GM21528 (cell line): ENCODE measurements at regions not wholly inside any gene's neighbourhood (a gene's known extent, or its start where the extent isn't known, plus 50 kb on each side); places are given as distances from the start of the nearest gene placed in this dataset.

ENCODE experiments used
- ATAC-seq: cut with Tn5 transposase; IDR thresholded peaks from one replicate; pipeline ENCODE4 v1.9.1; 2021; ENCODE audit warnings: mild to moderate bottlenecking, moderate library complexity; ENCODE audit not compliant: unreplicated experiment, low FRiP score

GRCh38 chr14:97687944-97688630, 890.9 kb downstream of the VRK1 start:
- no peak for ATAC-seq

- no peak for ATAC-seq
Observed at GRCh38 chr14:97688631-97689336, 891.6 kb downstream of the VRK1 start.

GRCh38 chr14:97692084-97692483, 894.9 kb downstream of the VRK1 start:
- no peak for ATAC-seq

- no peak for ATAC-seq
Observed at GRCh38 chr14:97695456-97695981, 898.3 kb downstream of the VRK1 start.

- ATAC-seq, result no peak
Observed at GRCh38 chr14:97697772-97698171, 900.6 kb downstream of the VRK1 start.

GRCh38 chr14:97699026-97699425, 901.8 kb downstream of the VRK1 start:
- no peak for ATAC-seq

GRCh38 chr14:97703006-97703760, 906.0 kb downstream of the VRK1 start:
- no peak for ATAC-seq

GRCh38 chr14:97704316-97704885, 907.2 kb downstream of the VRK1 start:
- ATAC-seq, result no peak

- no peak for ATAC-seq
Observed at GRCh38 chr14:97705107-97705506, 907.9 kb downstream of the VRK1 start.

- no peak for ATAC-seq
Observed at GRCh38 chr14:97705976-97706375, 908.8 kb downstream of the VRK1 start.

- ATAC-seq, result no peak
Observed at GRCh38 chr14:97706819-97707218, 909.6 kb downstream of the VRK1 start.

- no peak for ATAC-seq
Observed at GRCh38 chr14:97707603-97708002, 910.4 kb downstream of the VRK1 start.

- ATAC-seq, result no peak
Observed at GRCh38 chr14:97709552-97709951, 912.4 kb downstream of the VRK1 start.

- no peak for ATAC-seq
Observed at GRCh38 chr14:97710726-97711125, 913.5 kb downstream of the VRK1 start.

GRCh38 chr14:97712471-97712870, 915.3 kb downstream of the VRK1 start:
- no peak for ATAC-seq

- no peak for ATAC-seq
Observed at GRCh38 chr14:97713023-97713422, 915.8 kb downstream of the VRK1 start.

GRCh38 chr14:97718886-97719442, 921.8 kb downstream of the VRK1 start:
- no peak for ATAC-seq

GRCh38 chr14:97719931-97720330, 922.7 kb downstream of the VRK1 start:
- no peak for ATAC-seq

- no peak for ATAC-seq
Observed at GRCh38 chr14:97723351-97723750, 926.2 kb downstream of the VRK1 start.

GRCh38 chr14:97723819-97724218, 926.6 kb downstream of the VRK1 start:
- no peak for ATAC-seq
